K562 (cell line): ENCODE measurements at regions not wholly inside any gene's neighbourhood (a gene's known extent, or its start where the extent isn't known, plus 50 kb on each side); places are given as distances from the start of the nearest gene placed in this dataset.

ENCODE experiments used
- ATAC-seq: fragments of 200-7000 bp; cut with Tn5 transposase; 3 replicates; pipeline ENCODE4 v1.9.1; 2020; ENCODE audit warnings: moderate library complexity
- BruUV-seq: library from RNA; stranded (reverse); fragments of 400-500 nt; replicated peaks from 2 replicates; lab custom pipeline; 2021; lab: Mats Ljungman, UMichigan
- CTCF ChIA-PET: fragments of 300-600 bp; formaldehyde crosslinking; extraction: SDS; loops from one replicate; lab custom pipeline; 2021; ENCODE audit warnings: low intra/inter-chr PET ratio; lab: Yijun Ruan, JAX
- POLR2A ChIA-PET: fragments of 300-600, 350-650 bp; sonication (Branson Sonifier 250); formaldehyde crosslinking; extraction: SDS; loops from one replicate; lab custom pipeline; 2021; ENCODE audit warnings: antibody characterized with exemption, inconsistent platforms; lab: Yijun Ruan, JAX
- DNase-seq, 4 experiments: peaks; one replicate each; pipeline versions ENCODE4 v3.0.0 to v3.0.0-alpha.2; 2011 to 2018; ENCODE audit warnings: low spot score in 3 of 4, mixed read lengths in 3 of 4; ENCODE audit errors: extremely low read depth in 1 of 4
- FAIRE-seq: peaks from 2 replicates; lab custom pipeline; 2011; peaks lifted over from hg19 to GRCh38; lab: Jason Lieb, UNC
- H2AFZ ChIP-seq: 2 replicates; pipeline ENCODE4 v1.6.0; 2011; ENCODE audit warnings: low read depth, low read length, control low read depth, inconsistent platforms
- H3K27ac ChIP-seq: fragments of 200-600 bp; 3 replicates; pipeline ENCODE4 v1.8.0; 2011; ENCODE audit warnings: low read depth, mild to moderate bottlenecking, control low read depth, inconsistent platforms, low read length, moderate library complexity, mixed read lengths; ENCODE audit errors: extremely low read depth
- H3K27me3 ChIP-seq, 2 experiments: fragments of 300-600 bp in 1 of 2; 2 replicates in 1 of 2; 3 replicates in 1 of 2; pipeline versions ENCODE4 v1.6.0 to v1.8.0; 2011; ENCODE audit warnings: inconsistent platforms in 2 of 2, low read length in 2 of 2, mild to moderate bottlenecking in 1 of 2, mixed read lengths in 1 of 2, moderate library complexity in 1 of 2; ENCODE audit not compliant: control insufficient read depth in 2 of 2, insufficient read depth in 2 of 2
- H3K36me3 ChIP-seq: fragments of 300-600 bp; 3 replicates; pipeline ENCODE4 v1.8.0; 2011; ENCODE audit warnings: mild to moderate bottlenecking, low read length, inconsistent platforms; ENCODE audit not compliant: control insufficient read depth, insufficient read depth
- H3K4me1 ChIP-seq, 2 experiments: fragments of 200-600 bp in 1 of 2; replicated peaks in 1 of 2; 2 replicates in 1 of 2; 3 replicates in 1 of 2; pipeline versions ENCODE4 v1.5.1 to v1.8.0; 2011; ENCODE audit warnings: inconsistent platforms in 2 of 2, low read length in 2 of 2, mild to moderate bottlenecking in 1 of 2, mixed read lengths in 1 of 2, moderate library complexity in 1 of 2; ENCODE audit not compliant: control insufficient read depth in 2 of 2, insufficient read depth in 2 of 2
- H3K4me2 ChIP-seq: 2 replicates; pipeline ENCODE4 v1.6.1; 2011; ENCODE audit warnings: low read length, control low read depth, inconsistent platforms, mixed read lengths; ENCODE audit not compliant: insufficient read depth
- H3K4me3 ChIP-seq: fragments of 200-600 bp; sonication (generic), shearing (Covaris generic); 2 replicates; pipeline ENCODE4 v1.5.1; 2016; ENCODE audit warnings: control low read depth, inconsistent platforms
- H3K79me2 ChIP-seq: fragments of 200-600 bp; 3 replicates; pipeline ENCODE4 v1.8.0; 2011; ENCODE audit warnings: low read length, inconsistent platforms; ENCODE audit not compliant: control insufficient read depth, insufficient read depth
- H3K9ac ChIP-seq, 2 experiments: 2 replicates each; pipeline versions ENCODE4 v1.6.0 to v1.6.1; 2011; ENCODE audit warnings: low read depth in 2 of 2, low read length in 2 of 2, control low read depth in 1 of 2, inconsistent platforms in 1 of 2, mild to moderate bottlenecking in 1 of 2, mixed read lengths in 1 of 2; ENCODE audit not compliant: insufficient read depth in 1 of 2
- H3K9me1 ChIP-seq: one replicate; pipeline ENCODE4 v1.6.0; 2011; ENCODE audit warnings: inconsistent platforms, mild to moderate bottlenecking, low read length, moderate library complexity; ENCODE audit not compliant: control insufficient read depth, insufficient read depth
- H3K9me3 ChIP-seq: replicated peaks from 2 replicates; pipeline ENCODE4 v1.5.1; 2011; ENCODE audit warnings: low read depth, low read length, inconsistent platforms; ENCODE audit not compliant: control insufficient read depth, insufficient read depth
- H4K20me1 ChIP-seq: replicated peaks from 2 replicates; pipeline ENCODE4 v1.6.1; 2011; ENCODE audit warnings: low read length, inconsistent platforms, mixed read lengths; ENCODE audit not compliant: control insufficient read depth, insufficient read depth
- ATF4 ChIP-seq: fragments of 450-650 bp; formaldehyde crosslinking; IDR thresholded peaks from 2 replicates; pipeline ENCODE4 v1.4.0; 2022; ENCODE audit warnings: mild to moderate bottlenecking, moderate library complexity
- FOXP1 ChIP-seq: sonication (generic); formaldehyde crosslinking; IDR thresholded peaks from 2 replicates; pipeline ENCODE4 v1.8.0; 2022; ENCODE audit warnings: mild to moderate bottlenecking, missing genetic modification reagents
- HSF4 ChIP-seq: fragments of 250-450 bp; sonication (Bioruptor Pico); IDR thresholded peaks from 2 replicates; pipeline ENCODE4 v2.1.2; 2022; ENCODE audit warnings: mild to moderate bottlenecking, moderate library complexity, borderline replicate concordance
- KAT7 ChIP-seq: sonication (generic); formaldehyde crosslinking; IDR thresholded peaks from 2 replicates; pipeline ENCODE4 v1.8.0; 2022; ENCODE audit warnings: missing genetic modification reagents, mild to moderate bottlenecking, borderline replicate concordance
- KDM4B ChIP-seq, 2 experiments: fragments of 450-650 bp in 1 of 2; sonication (generic) in 1 of 2; IDR thresholded peaks; 2 replicates each; pipeline ENCODE4 v1.6.1; 2016 to 2017; ENCODE audit warnings: borderline replicate concordance in 2 of 2, antibody characterized with exemption in 1 of 2, low read depth in 1 of 2, mild to moderate bottlenecking in 1 of 2
- MAX ChIP-seq: sonication (generic); formaldehyde crosslinking; IDR thresholded peaks from 2 replicates; pipeline ENCODE4 v1.9.0; 2022; ENCODE audit warnings: mild to moderate bottlenecking, missing genetic modification reagents
- POLR3A ChIP-seq: IDR thresholded peaks from 2 replicates; pipeline ENCODE4 v1.6.1; 2011; ENCODE audit warnings: borderline replicate concordance, mild to moderate bottlenecking, moderate library complexity; ENCODE audit not compliant: insufficient read length, insufficient read depth; ENCODE audit errors: extremely low read depth
- POU5F1 ChIP-seq: fragments of 150-350 bp; IDR thresholded peaks from 2 replicates; pipeline ENCODE4 v1.6.1; 2014; ENCODE audit warnings: borderline replicate concordance, low read length, low read depth, mild to moderate bottlenecking; ENCODE audit not compliant: partially characterized antibody
- ZFX ChIP-seq: sonication (generic); formaldehyde crosslinking; IDR thresholded peaks from 2 replicates; pipeline ENCODE4 v1.8.0; 2022; ENCODE audit warnings: mild to moderate bottlenecking, missing genetic modification reagents, moderate library complexity
- ZNF668 ChIP-seq: fragments of 250-450 bp; sonication (Bioruptor Pico); IDR thresholded peaks from 2 replicates; pipeline ENCODE4 v1.8.0; 2022; ENCODE audit warnings: mild to moderate bottlenecking, inconsistent platforms
- WGBS: fragments of 100-300 bp; shearing (Covaris generic); methylation state at CpG from one replicate; pipeline ENCODE4 v1.1.6; 2016; ENCODE audit warnings: low coverage, mixed read lengths; ENCODE audit not compliant: insufficient coverage; ENCODE audit errors: missing lambda C conversion rate; 5-methylcytosine and 5-hydroxymethylcytosine counted together
- in situ Hi-C: fragments of 300-500 bp; cut with MboI; formaldehyde crosslinking; loops from 4 replicates; pipeline ENCODE4 v1.15.0; 2018; ENCODE audit warnings: inconsistent platforms, mixed read lengths
- intact Hi-C: fragments of 100-400 bp; cut with micrococcal nuclease; formaldehyde crosslinking; loops from 2 replicates; pipeline ENCODE4 v1.14.2; 2022

- no peak for TF ChIP-seq ATF4 (CRISPR knock-in tag)
Measured at GRCh38 chr10:125555267-125555666, 127.7 kb downstream of the TEX36 start (continued).

DNA sequence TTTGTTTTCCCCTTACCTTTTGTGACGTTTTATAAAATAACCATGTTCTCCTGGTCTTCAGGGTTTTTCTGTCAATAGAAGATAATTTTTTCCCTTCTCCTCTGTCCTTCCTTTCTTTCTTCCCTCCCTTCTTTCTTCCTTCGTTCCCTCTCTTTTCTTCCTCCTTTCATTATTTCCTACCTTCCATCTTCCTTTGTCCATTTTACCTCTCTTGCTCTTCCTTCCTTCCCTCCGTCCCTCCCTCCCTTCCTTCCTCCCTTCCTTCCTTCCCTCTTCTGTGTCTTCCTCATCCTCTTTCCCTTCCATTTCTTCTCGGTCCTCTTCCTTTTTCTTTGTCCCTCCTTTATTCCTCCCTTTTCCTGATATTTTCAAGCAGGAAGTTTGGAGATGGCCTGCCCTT lies 128.2 kb downstream of the TEX36 start:
- no peak for ATAC-seq
- TF ChIP-seq POLR3A (no peak), FOXP1 (no peak), MAX (CRISPR knock-in tag) (no peak), POU5F1 (no peak), KAT7 (no peak), ZFX (CRISPR knock-in tag) (no peak), ZNF668 (CRISPR knock-in tag) (no peak), HSF4 (CRISPR knock-in tag) (no peak), KDM4B (IDR thresholded peaks at IDR 0.05; ENCODE audit: borderline replicate concordance in 2 of 2, low read depth in 1 of 2) (no peak)
- no peaks in the 10 kb centered on the region for H3K9me3 ChIP-seq
- POLR2A ChIA-PET, result no interaction called here
- H3K9me1 ChIP-seq, result no peaks in the 10 kb centered on the region
- WGBS, result 0% methylated on average over 2 of the region's 4 CpGs
- H3K9ac ChIP-seq, result no peak overlapping the region
- no peak for FAIRE-seq
- intact Hi-C loops (no loop called here), in situ Hi-C loops (no loop called here)
- no peaks in the 10 kb centered on the region for H3K4me1 ChIP-seq
- DNase-seq, result no peak
- H3K79me2 ChIP-seq, result no peaks in the 10 kb centered on the region
- no peak overlapping the region for H3K4me2 ChIP-seq
- H3K27ac ChIP-seq, result no peak overlapping the region
- no peak overlapping the region for H2AFZ ChIP-seq
- no TSS peak for BruUV-seq
- no peaks in the 10 kb centered on the region for H4K20me1 ChIP-seq
- CTCF ChIA-PET, result no interaction called here
- H3K27me3 ChIP-seq, result peaks cover 0 to 15% of the 10 kb centered on the region in 2 experiments; a peak in 3 of 5 replicates
- no peak overlapping the region for H3K4me3 ChIP-seq
- no peaks in the 10 kb centered on the region for H3K36me3 ChIP-seq
